ENCODE measurements at regions not wholly inside any gene's neighbourhood (a gene's known extent, or its start where the extent isn't known, plus 50 kb on each side); places are given as distances from the start of the nearest gene placed in this dataset.

DNA sequence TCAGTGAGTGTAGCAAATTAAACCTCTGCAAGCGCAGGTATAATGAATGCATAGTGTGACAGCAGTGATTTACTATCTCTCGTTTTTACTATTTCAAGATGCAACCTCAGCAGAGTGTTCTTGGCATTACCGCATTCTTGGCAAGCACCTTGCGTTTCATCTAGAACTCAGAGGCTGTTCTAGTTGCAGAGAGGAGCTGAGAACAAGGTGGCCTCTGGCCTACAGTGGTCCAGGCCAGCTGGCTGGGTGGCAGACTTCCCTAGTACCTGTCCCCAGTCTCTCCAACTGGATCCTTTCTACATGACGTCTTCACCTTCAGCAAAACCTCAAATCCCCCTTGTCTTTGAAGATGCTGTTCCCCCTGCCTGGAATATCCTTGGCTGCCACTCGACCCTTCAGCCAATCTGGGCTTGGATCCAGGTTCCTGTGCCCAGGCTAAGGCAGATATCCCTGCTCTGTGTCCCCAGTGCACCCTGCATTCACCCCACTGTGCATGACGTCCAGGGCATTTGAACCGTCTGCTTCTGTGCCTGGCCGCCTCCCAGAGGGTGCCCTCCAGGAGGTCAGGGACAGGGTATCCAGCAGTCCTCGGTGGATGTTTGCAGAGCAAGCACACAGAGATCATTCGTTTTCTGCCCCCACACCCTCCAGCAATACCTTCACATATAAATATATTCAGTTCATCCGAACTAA is 120.4 kb upstream of the CPEB4 start:
- DNase-seq = no peak

DNA sequence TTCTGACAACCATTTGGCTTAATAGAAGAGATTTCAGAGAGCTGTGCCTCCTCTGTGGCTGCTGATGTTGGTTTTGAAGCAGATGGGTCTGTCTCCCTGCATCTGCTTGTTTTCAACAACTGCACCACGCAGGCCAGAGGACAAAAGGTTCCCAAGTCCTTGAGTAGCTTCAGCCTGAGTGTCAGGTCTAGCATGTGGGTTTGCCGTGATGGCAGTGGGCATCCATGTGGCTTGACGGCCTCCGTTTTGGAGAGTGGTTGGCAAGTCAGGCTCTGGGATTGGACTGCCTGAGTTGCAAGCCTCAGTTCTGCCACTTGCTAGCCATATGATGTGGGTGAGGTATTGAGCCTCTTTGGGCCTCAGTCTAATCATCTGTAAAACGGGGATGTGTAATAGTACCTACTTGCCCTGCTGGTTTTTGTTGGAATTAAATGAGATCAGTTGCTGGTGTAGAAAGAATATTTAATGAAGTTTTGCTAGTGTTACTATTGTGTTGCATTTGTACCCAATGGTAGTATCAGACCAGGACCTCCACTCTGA is 119.8 kb upstream of the CPEB4 start:
- no peak for DNase-seq

DNA sequence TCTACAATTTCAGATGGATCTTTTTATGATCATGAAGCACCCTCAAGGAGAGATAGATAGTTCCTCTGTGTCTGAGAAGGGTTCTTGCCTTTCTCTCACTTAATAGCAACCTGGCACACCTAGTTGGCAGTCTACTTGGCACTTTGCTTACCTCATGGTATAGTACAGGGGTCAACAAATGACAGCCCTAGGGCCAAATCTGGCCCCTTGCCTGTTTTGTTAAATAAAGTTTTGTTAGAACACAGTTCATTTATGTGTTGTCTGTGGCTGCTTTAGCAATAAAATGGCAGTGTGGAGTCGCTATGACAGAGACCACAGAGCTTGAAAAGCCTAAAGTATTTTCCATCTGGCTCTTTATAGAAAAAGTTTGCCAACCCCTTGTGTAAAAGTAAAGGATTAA is 119.3 kb upstream of the CPEB4 start:
- no peak for DNase-seq

DNA sequence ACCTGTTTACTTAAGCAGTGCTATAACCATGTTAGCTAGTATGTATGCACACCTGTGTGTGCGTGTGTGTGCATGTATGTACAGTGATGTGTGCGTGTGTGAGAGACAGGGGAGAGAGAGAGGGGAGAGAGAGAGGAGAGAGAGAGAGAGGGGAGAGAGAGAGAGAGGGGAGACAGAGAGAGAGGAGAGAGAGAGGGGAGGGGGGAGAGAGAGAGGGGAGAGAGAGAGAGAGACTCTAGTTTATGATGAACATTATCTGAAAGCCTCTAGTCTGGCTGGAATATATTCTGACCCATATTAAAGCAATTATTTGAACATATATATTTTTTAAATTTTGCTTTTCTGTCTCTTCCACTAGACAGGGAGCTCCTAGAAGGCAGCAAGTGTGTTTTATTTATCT is 117.5 kb upstream of the CPEB4 start:
- no peak for DNase-seq

DNA sequence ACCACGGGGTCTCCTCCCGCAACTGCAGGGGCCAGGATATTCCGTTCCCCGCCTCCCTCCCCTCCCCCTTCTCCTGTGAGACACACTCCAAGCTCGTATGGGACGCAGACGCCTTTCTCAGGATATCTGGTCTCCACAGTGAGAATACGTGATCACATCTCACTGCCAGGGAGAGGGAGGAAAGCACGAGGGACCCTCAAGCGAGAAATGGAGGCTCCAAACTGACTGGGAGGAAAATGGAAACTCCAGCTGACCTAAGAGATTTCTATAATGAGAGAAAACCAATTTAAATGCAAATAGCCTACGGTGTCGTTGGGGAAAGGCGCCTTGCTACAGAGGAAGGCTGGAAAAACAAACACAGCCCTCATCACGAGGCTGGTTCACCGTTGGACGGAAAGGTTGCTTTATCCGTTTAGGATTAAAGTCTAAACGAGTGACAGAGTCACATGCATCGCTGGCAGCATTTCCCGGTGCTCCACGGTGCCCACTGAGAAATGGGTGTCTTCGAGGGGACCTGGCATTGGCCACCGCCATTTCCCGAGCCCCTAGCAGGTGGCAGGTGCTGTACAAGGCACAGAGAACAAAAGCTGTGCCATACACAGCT is 116.9 kb upstream of the CPEB4 start:
- no peak for DNase-seq

DNA sequence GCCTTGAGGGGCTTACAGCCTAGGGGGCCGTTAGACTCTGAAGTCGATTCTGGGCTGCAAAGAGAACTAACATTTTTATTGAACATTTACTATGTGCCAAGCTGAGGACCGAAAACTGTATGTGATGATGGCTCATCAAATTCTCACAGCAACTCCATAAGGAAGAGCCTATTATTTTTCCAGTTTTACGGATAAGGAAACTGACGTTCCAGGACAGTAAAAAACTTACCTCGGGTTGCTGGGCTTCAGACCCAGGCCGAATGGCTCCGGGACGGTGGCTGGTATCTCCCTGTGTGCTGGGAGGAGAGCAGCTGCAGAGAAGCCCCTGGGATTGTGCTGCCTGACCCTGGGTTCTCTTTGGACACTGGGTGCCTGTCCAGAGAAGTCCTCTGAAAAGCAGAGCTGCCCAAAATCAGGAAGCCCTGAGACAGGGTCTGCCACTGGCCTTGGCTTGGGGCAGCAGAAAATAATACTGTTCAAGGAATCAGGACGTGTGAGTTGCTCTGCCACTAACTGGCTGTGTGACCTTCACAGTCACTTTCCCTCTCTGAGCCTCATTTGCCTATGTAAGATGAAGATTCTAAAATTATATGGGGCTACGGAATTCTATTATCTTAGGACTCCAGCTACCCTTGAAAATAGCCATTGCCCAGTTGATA is 116.3 kb upstream of the CPEB4 start:
- DNase-seq = no peak

DNA sequence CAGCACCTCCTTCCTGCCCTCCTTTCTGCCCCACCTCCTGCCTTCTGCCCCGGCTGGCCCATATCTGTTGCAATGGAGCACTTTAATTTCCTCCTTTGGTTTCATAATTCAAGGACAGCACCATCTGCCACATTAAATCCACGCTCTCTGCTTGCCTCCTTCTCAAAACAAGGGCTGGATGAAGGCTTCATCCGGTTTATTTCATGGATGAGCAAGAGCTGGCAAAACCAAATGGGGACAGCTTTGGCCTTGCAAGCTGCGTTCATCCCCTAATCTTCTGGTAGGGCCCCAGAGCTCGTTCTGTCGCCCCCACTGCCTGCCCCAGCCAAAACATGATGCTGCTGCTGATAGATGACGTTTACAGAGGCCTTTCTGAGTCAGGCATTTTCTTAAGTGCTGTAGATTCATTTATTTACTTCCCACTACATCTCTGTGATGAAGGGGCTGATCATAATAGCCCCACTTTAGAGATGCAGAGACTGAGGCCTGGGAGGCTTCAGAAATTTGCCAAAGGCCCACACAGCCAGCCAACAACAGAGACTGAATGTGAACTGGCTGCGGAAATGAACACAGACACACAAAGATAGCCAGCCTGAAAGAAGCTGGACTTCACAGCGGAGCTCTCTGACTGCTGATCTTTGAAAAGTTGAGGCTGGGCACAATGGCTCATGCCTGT is 115.6 kb upstream of the CPEB4 start:
- peak; percentile 75 for DNase-seq

DNA sequence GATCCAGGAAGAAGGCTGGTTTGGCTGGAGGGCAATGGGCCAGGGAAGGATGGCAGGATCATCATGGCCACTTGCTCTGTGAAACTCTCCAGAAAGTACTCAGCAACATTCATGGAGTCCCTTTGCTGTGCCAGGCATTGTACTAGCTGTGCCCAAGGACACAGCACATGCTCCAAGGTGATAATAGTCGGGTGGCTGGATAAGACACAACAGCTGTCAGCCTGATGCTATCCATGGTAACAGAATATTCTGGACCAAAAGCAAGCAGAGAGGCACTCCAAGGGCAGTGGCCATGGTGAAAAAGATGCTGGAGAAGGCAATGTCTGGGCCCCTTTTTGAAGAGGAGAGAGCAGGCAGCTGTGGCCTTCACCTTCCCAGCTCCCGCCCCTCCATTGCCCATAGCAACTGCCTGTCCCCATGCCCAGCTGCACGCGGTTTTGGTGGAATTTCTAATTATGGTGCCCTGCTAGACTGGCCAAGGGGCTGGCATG is 113.8 kb upstream of the CPEB4 start:
- no peak for DNase-seq

DNA sequence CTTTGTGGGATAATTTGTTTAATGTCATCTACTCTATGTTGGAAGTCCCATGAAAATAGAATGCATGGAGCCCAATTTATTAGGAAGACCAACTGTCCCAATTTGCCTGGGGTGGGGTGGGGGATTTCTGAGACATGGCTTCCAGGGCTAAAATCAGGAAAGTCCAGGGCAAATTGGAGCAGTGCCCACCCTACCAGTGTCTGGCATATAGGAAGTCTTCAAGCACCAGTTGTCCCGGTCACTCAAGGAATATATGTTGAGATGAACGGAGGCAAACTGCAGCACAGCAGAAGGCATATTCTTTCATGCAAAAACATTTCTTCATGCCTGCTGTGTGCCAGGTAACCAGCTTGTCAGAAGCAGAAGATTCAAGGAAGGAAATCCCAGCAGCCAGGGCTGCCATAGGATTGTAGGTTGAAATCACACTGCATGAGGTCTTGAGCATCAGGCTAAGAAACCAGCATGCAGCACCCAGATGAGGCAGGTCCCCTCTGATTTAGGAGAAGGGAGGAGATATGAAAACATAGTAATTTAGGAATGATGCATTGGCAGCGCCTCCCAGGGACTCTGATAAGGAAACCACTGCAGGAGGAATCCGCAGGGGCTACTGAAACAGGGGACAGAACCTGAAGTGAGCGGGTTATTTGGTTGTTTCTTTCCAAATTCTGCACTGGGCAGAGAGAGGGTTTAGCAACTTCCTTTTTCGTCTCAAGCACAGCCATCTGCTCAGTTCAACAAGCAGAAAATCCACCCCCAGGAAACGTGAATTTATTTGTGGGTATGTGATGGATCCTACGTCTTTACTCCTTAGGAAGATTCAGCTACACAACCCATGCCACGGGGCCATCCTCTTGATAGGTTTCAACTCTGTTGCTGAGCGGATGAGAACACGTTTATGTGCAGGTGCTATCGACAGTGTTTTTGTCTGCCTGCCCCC is 112.6 kb upstream of the CPEB4 start:
- no peak for DNase-seq

DNA sequence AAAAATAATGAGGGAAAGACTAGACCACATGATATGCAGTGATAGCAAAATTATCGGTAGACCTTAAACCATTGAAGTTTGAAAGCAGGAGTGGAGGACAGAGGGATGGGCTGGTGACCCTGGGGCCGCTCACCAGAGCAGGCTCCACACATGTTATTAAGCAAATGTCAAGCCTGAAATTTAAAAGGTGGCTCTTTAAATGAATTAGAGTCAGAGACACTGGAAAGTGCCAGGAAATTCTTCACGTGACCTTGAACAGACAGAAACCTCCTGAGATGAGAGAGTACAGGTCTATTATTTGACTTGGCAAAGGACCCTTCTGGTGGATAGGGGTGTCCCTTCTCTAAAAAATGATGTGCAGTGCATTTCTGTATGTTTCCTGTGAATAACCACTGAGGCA is 111.0 kb upstream of the CPEB4 start:
- no peak for DNase-seq

DNA sequence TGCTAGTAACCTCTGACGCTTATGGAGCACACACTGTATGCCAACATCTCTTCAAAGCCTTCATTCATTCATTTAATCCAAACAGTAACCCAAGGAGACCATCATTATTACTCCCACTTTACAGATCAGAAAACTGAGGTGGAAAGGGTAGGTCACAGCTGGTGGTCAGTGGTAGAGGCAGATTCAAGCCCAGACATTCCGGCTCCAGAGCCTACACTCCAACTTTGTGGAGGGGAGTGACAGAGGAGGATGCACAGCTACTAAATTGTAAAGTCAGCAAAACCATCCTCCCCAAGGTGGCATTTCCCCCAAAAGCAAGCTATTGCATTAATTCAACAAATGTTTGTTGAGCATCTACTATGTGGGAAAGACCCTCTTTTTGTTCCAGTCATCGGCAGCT is 110.5 kb upstream of the CPEB4 start:
- no peak for DNase-seq

DNA sequence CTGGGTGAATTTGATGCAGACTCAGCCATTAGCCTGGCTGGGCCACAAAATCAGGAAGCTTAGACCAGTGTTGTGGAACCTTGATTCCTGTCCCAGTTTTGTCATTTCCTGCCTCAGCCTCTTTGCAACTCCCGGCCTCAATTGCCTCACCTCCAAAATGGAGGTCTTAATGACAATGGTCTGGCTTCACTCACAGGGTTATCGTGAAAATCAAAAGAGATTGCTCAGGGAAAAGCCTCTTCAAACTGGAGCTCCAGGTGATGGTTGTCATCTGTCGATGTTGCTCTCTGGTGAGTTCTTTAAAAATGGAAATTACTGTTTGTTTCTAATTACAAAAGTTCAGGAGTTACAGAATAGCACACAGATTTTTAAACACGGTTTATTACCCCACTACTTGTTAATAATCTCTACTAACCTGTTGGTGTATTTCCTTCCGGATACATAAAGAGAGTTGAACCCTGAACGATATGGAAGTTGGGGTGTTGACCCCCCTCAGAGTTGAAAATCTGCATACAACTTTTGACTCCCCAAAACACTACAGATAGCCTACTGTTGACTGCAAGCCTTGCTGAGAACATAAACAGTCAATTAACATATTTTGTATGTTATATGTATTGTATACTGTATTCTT is 109.9 kb upstream of the CPEB4 start:
- DNase-seq = no peak

DNA sequence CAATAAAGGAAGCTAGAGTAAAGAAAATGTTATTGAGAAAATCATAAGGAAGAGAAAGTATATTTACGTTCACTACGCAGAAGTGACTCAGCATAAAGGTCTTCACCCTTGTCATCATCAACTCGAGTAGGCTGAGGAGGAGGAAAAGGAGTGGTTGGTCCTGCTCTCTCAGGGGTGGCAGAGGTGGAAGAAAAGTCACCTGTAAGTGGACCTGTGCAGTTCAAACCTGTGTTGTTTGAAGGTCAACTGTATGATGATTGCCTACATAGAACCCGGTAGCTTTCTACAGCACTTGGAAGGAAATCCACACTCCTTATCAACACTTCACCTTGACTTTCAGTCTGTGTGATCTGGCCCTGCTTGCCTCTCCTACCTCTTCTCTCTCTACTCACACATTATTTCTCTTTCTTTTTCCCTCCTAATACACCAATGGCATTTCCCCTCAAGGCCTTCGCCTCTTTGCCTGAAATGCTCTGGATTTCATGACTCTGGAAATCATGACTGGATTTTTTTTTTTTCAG is 109.3 kb upstream of the CPEB4 start:
- no peak for DNase-seq

DNA sequence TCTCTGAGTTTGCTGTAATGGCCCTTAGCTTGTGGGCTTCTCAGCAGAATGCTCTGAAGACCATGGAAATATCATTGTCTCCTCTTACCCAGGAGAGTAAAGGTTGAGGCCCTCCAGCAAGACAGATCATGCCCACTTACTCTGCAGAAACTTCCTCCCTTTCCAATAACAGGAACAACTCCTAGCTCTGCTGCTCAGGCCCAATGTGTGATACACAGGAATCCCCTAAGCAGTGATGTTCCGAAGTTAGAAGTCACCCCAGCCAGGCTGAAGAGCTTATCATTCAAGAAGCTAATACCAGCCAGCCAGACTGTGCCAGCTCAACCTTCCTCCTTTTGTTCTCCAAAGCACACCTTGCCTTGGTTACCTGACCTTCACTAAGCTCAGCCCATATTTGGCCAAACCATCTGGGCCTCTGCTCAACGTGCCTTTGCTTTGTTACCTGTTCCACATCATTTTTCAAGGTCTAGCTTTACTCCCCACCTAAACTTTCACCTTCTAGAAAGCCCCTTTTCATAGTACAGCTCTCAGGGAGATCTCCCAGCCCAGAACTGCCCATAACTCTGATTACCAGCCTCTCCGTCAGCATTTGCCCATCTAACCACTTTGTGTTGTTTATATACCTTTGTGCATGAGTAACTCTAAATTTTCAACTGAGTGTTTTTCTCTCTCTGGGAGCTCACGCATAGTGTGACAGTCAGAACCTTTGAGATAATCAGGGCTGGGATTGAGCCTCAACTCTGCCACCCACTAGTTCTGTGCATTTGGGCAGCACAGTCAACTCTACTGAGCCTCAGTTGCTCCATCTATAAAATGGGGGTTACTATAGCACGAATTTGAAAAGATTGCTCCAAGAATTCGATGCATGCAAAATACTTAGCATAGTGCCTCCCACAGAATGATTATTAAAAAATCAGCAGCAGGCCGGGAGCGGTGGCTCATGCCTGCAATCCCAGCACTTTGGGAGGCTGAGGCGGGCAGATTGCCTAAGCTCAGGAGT is 107.6 kb upstream of the CPEB4 start:
- no peak for DNase-seq

DNA sequence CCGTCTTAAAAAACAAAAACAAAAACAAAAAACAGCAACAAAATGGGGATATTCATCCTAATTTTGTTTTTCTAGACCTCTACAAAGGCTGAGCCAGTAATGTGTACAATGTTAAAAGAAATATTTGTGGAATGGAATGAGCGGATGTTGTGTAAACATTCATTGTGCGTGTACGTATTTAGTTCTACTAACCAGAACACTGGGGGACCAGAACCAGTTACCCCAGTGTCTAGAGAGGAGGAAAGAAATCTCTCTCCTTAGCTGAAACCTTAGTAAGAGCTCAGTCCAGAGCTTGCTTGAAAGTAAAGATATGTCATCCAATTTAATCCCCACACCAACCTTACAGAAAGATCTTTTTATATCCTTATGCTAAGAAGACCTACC is 106.7 kb upstream of the CPEB4 start:
- no peak for DNase-seq

DNA sequence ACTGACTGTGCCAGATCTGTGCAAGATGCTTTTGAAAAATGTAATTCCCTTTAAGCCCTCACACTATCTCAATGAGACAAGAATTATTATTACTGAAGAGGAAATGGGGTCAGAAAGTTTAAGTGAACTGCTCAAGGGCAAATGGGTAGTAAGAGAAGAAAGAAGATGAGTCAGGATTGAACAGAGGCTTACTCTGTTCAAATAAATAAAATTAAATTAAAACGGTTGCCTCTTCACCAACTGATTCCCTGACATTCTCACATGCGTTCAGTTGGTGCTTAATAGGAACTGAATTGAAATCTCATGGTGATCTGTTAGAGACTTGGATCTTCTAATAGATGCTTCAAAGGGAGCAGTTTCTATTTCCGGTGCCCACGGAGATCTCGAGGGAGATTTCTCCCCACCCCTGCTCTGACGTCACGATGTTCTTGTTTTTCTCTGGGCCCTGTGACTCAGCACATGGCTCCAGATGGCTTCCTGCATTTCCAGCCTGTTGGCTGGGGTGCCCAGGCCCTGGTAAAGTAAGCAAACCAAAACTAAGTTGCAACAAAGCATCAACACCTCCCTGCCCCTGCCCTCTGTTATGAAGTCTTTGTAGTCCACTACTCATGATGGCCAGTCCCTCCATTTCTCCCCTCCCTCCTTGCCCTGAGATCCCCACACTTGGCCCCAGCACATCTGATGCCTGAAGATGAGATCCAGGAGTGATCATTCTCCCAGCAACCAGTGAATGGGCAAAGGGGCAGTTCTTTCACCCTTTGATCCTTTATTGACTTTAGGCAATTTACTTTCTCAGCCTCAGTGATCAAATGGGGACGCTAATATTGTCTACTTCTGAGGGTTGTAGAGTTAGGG is 106.1 kb upstream of the CPEB4 start:
- no peak for DNase-seq

DNA sequence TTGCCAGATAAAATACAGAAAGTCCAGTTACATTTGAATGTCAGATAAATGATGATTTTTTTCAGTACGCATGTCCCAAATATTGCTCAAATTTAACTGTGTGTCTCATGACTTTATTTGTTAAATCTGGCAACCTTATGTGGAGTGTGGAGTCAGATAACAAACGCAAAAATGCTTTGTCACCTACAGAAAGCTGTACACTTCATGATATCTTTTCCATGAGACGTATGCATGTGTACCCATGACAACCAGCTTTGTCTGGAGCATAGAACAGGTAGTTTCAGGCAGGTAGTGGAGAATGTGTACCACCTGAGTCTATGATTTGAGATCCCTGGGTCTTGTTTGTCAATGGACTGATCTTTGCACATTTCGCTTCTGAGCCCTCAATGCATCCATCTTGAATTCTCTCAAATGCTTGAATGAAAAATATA is 105.5 kb upstream of the CPEB4 start:
- no peak for DNase-seq

DNA sequence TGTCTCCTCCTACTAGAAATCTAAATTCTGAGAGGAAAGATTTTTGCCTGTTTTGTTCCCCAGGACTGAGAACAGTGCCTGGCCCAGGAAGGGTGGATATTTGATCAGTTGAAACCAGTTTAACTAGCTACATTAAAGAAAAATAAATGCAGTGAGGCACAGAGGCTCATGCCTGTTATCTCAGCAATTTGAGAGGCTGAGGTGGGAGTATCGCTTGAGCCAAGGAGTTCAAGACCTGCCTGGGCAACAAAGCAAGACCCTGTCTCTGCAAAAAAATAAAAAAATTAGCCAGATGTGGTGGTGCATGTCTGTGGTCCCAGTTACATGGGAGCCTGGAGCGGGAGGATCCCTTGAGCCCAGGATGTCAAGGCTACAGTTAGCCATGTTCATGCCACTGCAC is 104.8 kb upstream of the CPEB4 start:
- DNase-seq = no peak

DNA sequence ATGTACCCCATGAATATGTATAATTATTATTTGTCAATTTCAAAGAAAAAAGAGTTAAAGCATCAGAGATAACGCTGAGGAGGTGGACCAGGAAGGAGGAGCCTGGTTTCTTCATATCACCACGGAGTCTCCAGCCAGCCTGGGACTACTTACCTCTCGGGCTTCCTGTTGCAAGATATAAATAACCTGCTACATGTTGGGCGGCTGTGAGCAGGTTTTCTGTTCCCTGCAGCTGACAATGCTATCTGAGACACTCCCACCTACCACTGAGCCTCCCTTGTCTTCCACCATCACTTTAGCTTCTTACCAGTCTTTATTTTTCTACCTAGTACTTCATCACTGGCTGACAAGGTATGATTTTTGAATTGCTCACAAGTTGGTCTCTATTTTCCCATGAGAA is 102.7 kb upstream of the CPEB4 start:
- no peak for DNase-seq

All from NCI-H524 treated with DMSO at 0.1 percent for 48 hours (cell line).